ENCODE measurements at regions not wholly inside any gene's neighbourhood (a gene's known extent, or its start where the extent isn't known, plus 50 kb on each side); places are given as distances from the start of the nearest gene placed in this dataset.

GRCh38 chr2:145302886-145303285 lies 783.0 kb upstream of the ZEB2 start:
- TF ChIP-seq, protein P1, sequence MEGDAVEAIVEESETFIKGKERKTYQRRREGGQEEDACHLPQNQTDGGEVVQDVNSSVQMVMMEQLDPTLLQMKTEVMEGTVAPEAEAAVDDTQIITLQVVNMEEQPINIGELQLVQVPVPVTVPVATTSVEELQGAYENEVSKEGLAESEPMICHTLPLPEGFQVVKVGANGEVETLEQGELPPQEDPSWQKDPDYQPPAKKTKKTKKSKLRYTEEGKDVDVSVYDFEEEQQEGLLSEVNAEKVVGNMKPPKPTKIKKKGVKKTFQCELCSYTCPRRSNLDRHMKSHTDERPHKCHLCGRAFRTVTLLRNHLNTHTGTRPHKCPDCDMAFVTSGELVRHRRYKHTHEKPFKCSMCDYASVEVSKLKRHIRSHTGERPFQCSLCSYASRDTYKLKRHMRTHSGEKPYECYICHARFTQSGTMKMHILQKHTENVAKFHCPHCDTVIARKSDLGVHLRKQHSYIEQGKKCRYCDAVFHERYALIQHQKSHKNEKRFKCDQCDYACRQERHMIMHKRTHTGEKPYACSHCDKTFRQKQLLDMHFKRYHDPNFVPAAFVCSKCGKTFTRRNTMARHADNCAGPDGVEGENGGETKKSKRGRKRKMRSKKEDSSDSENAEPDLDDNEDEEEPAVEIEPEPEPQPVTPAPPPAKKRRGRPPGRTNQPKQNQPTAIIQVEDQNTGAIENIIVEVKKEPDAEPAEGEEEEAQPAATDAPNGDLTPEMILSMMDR (conservative IDR thresholded peaks at IDR 0.05; ENCODE audit: low read depth, low read length) = no peak
- TF ChIP-seq EZH2 (IDR thresholded peaks at IDR 0.05; ENCODE audit: low read length, unreplicated experiment) (no peak), EZH2phosphoT487 (IDR thresholded peaks at IDR 0.05; ENCODE audit: borderline replicate concordance, low read length) (no peak)

Data from PC-3 (cell line).